HepG2 (cell line): ENCODE measurements at regions not wholly inside any gene's neighbourhood (a gene's known extent, or its start where the extent isn't known, plus 50 kb on each side); places are given as distances from the start of the nearest gene placed in this dataset.

Experiments used
- ARNT2 ChIP-seq: sonication (generic); formaldehyde crosslinking; IDR thresholded peaks from 2 replicates; pipeline ENCODE4 v1.8.0; 2022; ENCODE audit warnings: mild to moderate bottlenecking, low read depth, missing genetic modification reagents, moderate library complexity
- CTCF ChIP-seq: sonication (generic); formaldehyde crosslinking; IDR thresholded peaks from 2 replicates; pipeline ENCODE4 v1.5.0; 2020; ENCODE audit warnings: mild to moderate bottlenecking, missing genetic modification reagents, moderate library complexity
- KDM5A ChIP-seq: fragments of 200-600 bp; sonication (generic); IDR thresholded peaks from 2 replicates; pipeline ENCODE4 v1.7.0; 2018; ENCODE audit warnings: antibody characterized with exemption, mild to moderate bottlenecking, low read length, borderline replicate concordance
- POLR2AphosphoS5 ChIP-seq: IDR thresholded peaks from 2 replicates; pipeline ENCODE4 v1.6.1; 2012; ENCODE audit warnings: low read depth, low read length
- SP1 ChIP-seq, 2 experiments: fragments of 450-650 bp in 1 of 2; sonication (generic) in 1 of 2; formaldehyde crosslinking in 1 of 2; IDR thresholded peaks; 2 replicates each; pipeline versions ENCODE4 v1.4.0 to v1.6.1; 2016 to 2020; ENCODE audit warnings: missing genetic modification reagents in 1 of 2
- TEAD2 ChIP-seq: sonication (generic); formaldehyde crosslinking; IDR thresholded peaks from 2 replicates; pipeline ENCODE4 v1.9.0; 2021; ENCODE audit warnings: missing genetic modification reagents
- ZC3H4 ChIP-seq: sonication (generic); formaldehyde crosslinking; IDR thresholded peaks from 2 replicates; pipeline ENCODE4 v1.4.0; 2020; ENCODE audit warnings: missing genetic modification reagents, borderline replicate concordance
- ZFYVE20 ChIP-seq: sonication (generic); formaldehyde crosslinking; IDR thresholded peaks from 2 replicates; pipeline ENCODE4 v1.8.0; 2023; ENCODE audit warnings: low read depth, mild to moderate bottlenecking, moderate library complexity, missing genetic modification reagents, borderline replicate concordance
- ZZZ3 ChIP-seq: sonication (generic); formaldehyde crosslinking; IDR thresholded peaks from 2 replicates; pipeline ENCODE4 v1.4.0; 2020; ENCODE audit warnings: missing genetic modification reagents, mild to moderate bottlenecking, borderline replicate concordance

- TF ChIP-seq KDM5A = no peak
- TF ChIP-seq ZFYVE20 = no peak
- no peak for TF ChIP-seq ZZZ3 (CRISPR knock-in tag)
- TF ChIP-seq TEAD2 (CRISPR knock-in tag) = no peak
- no peak for TF ChIP-seq SP1 (IDR thresholded peaks at IDR 0.05)
- TF ChIP-seq SP1 (CRISPR knock-in tag; IDR thresholded peaks at IDR 0.05) = no peak
- no peak for TF ChIP-seq ARNT2
- no peak for TF ChIP-seq ZC3H4
- no peak for TF ChIP-seq CTCF (CRISPR knock-in tag)
- no peak for TF ChIP-seq POLR2AphosphoS5
These were observed 93.4 kb upstream of the CDH6 start for GRCh38 chr5:31100047-31100575.
